Cardiac fibroblast (primary cell): ENCODE measurements at regions not wholly inside any gene's neighbourhood (a gene's known extent, or its start where the extent isn't known, plus 50 kb on each side); places are given as distances from the start of the nearest gene placed in this dataset.
A peak's percentile ranks its signal among the peaks of the same experiment; 100 is the strongest.
"Not testable (repeated sequence)": the region's sequence is repeated elsewhere in the genome, so short reads cannot be mapped to it uniquely, and the experiment has no call there.

ENCODE experiments used
- DNase-seq, 2 donors: peaks; one replicate each; pipeline versions ENCODE4 v3.0.0 to v3.0.0-alpha.2; 2010; ENCODE audit warnings: low read depth in 2 of 2
- H3K4me3 ChIP-seq, 2 donors: replicated peaks in 1 of 2; 1 replicate in 1 of 2; 2 replicates in 1 of 2; pipeline ENCODE4 v1.5.1; 2011; ENCODE audit warnings: low read depth in 2 of 2, low read length in 2 of 2, mild to moderate bottlenecking in 2 of 2, moderate library complexity in 1 of 2
- TF ChIP-seq, protein P1 (sequence below): IDR thresholded peaks from one replicate; pipeline ENCODE4 v1.5.1; 2011; ENCODE audit warnings: low read depth, mild to moderate bottlenecking, low read length, inconsistent platforms

GRCh38 chr4:141543176-141543575, 93.2 kb upstream of the IL15 start:
- TF ChIP-seq, protein P1, sequence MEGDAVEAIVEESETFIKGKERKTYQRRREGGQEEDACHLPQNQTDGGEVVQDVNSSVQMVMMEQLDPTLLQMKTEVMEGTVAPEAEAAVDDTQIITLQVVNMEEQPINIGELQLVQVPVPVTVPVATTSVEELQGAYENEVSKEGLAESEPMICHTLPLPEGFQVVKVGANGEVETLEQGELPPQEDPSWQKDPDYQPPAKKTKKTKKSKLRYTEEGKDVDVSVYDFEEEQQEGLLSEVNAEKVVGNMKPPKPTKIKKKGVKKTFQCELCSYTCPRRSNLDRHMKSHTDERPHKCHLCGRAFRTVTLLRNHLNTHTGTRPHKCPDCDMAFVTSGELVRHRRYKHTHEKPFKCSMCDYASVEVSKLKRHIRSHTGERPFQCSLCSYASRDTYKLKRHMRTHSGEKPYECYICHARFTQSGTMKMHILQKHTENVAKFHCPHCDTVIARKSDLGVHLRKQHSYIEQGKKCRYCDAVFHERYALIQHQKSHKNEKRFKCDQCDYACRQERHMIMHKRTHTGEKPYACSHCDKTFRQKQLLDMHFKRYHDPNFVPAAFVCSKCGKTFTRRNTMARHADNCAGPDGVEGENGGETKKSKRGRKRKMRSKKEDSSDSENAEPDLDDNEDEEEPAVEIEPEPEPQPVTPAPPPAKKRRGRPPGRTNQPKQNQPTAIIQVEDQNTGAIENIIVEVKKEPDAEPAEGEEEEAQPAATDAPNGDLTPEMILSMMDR, result no peak
- H3K4me3 ChIP-seq, result no peak overlapping the region
- DNase-seq, result peak in 1 of 2 donors; percentile 29

DNA sequence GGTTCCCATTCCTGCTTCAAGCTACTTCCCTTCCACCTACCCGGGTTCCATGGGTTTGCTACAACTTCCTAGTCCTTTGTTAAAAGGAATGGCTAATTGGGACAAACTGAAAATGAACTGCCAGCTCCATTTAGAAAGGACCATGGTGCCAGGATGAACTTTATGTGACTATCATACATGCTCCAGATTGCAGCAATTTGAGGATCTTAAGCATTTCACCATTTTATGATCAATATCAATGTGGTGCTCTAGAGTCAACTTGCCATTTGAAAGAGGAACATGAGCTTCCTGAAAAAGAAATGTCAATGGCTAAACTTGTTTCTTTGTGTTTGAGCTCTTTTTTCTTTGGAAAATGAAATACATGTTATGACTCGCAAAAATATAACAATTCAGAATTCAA, 92.7 kb upstream of the IL15 start:
- no peak overlapping the region for H3K4me3 ChIP-seq
- DNase-seq, result no peak
- TF ChIP-seq, protein P1, result no peak

DNA sequence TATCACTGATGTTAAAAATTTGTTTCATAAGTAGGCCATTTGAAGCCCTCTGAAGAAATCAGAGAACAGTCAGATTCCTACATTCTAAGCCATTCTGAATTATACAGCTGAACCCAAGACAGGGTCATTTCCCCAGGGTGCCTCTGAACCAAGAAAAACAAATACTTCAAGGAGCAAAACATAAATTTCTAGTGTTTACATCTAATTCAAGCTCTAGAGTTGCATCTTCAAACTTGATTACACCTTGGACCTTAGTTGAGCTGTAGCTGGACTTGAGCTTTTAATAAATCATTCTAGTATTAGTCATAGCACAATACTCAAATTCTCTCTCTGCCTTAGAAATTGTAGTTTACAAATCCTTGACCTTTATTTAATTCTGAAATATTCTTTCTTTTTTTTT, 87.6 kb upstream of the IL15 start:
- DNase-seq, result no peak
- no peak overlapping the region for H3K4me3 ChIP-seq
- TF ChIP-seq, protein P1, result no peak

DNA sequence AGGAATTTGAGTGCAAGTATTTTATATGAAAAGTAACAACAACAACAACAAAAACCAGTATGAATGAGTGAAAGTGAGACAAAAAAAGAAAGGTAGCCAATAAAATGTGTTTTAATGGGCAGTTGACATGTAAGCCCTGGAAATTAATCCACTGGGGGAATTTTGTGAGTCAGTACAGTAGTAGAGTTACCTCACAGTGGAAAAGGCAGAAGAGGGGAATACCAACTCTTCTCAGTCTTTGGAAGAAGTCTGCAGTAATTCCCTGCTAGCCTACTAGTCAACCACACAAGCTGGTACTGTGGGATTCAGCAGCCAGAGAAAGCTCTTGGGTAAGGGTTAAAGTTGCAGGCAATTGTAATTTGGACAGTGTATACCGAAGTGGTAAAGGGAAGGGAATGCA, 76.3 kb upstream of the IL15 start:
- DNase-seq, result no peak
- TF ChIP-seq, protein P1, result no peak
- H3K4me3 ChIP-seq, result no peak overlapping the region

DNA sequence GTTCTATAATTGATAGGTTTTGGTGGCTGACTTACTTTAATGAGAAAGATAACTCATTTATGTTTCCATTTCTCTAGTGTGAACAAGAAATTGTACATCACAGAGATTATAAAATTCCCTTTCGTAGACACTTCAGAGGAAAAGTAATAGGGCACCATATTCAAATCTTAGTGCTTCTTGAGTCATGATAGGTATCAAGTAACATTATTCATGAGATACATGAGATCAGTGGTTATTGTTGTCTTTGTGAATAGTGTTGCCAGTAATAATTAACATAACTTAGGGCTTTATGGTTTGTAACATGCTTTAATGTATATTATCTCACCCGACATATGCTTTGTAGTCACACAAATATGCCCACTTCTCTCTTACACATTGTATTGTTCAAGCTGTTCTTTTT, 73.7 kb upstream of the IL15 start:
- no peak for DNase-seq
- TF ChIP-seq, protein P1, result no peak
- H3K4me3 ChIP-seq, result no peak overlapping the region

DNA sequence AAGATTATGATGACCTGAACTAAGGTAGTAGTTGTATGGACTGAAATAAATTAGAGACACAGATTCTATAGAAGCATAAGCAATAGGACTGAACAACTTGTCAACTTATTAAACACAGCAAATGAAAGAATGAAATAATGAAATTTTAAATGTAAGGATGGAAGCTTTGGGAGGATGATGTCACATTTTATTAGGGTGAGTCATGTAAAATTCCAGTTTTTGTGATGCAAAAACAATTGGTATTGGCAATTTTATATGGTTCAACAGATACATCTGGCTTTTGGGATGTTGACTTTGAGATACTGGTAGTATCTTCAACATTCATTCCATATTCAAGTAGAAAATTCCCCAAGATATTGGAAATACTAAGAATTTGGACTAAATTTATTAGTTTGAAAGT, 72.7 kb upstream of the IL15 start:
- peak in 1 of 2 donors; percentile 45 for DNase-seq
- no peak overlapping the region for H3K4me3 ChIP-seq
- TF ChIP-seq, protein P1, result no peak

GRCh38 chr4:141564961-141565360, 71.4 kb upstream of the IL15 start:
- H3K4me3 ChIP-seq, DNase-seq: not testable (repeated sequence)
